ENCODE measurements at regions not wholly inside any gene's neighbourhood (a gene's known extent, or its start where the extent isn't known, plus 50 kb on each side); places are given as distances from the start of the nearest gene placed in this dataset.
"Not testable (repeated sequence)": the region's sequence is repeated elsewhere in the genome, so short reads cannot be mapped to it uniquely, and the experiment has no call there.

DNA sequence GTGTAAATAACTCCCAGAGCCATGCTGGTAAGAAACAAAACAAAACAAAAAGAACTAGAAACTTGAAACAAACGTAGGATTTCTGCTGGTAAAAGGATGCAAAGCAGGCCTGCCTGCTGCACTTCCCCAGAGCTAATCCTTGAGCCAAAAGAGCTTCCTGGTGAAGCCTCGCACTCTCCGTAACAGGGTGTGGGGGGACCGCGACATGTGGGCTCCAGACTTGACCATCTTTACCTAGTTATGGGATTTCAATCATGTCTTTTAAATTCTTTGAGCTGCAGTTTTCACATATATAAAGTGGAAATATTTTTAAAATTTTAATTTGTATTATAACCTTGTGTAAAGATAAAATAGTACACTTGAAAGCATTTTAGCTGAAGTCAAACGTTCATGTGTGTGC is 92.5 kb downstream of the POTEG start:
- H3K27me3 ChIP-seq; in situ Hi-C loops (cut with MboI; ENCODE audit: low sequenced_read_pairs in 4 of 4); H3K36me3 ChIP-seq; DNase-seq; H3K9me3 ChIP-seq; intact Hi-C loops (cut with DNase I; ENCODE audit: low total_unique reads); H3K4me1 ChIP-seq; H3K4me3 ChIP-seq; ATAC-seq; H3K27ac ChIP-seq: not testable (repeated sequence)

DNA sequence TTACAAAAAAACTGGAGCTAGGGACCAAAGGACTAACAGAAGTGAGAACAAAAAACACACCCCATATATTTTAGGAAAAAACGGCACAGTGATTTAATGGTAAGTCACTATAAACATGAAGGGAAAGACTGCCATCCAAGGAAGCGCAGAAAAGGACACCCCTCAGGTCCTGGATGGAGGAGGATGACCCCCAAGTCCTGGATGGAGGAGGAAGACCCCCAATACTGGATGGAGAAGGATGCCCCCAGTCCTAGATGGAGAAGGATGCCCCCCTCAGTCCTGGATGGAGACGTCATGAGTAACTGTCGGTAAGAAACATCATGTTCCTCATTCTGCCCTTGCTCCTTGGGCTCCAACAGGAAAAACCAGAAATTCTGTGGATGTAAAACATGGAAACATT is 89.9 kb downstream of the POTEG start:
- H3K4me3 ChIP-seq; H3K27me3 ChIP-seq; in situ Hi-C loops (cut with MboI; ENCODE audit: low sequenced_read_pairs in 4 of 4); ATAC-seq; H3K27ac ChIP-seq; H3K4me1 ChIP-seq; DNase-seq; H3K36me3 ChIP-seq; H3K9me3 ChIP-seq; intact Hi-C loops (cut with DNase I; ENCODE audit: low total_unique reads): not testable (repeated sequence)

DNA sequence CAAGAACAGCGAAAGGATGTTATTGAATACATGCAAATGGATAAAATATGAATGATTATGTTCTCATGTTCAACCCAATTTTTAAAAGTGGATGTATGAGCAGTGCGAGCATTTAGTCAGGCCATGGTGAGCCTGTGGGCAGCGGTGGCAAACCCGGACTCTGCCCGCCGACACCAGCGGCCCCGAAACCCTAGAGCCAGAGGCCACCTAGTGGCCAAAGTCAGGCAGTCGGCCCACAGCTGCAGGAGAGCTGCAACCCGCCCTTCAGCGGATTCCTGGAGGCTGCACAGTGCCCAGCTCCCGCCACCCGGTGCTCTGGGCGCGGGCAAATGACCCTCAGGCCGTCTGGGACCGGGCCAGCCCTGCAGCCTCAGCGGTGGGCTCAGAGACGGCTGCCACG is 89.5 kb downstream of the POTEG start:
- ATAC-seq; H3K4me1 ChIP-seq; H3K9me3 ChIP-seq; H3K27me3 ChIP-seq; H3K36me3 ChIP-seq; DNase-seq; H3K27ac ChIP-seq; intact Hi-C loops (cut with DNase I; ENCODE audit: low total_unique reads); H3K4me3 ChIP-seq; in situ Hi-C loops (cut with MboI; ENCODE audit: low sequenced_read_pairs in 4 of 4): not testable (repeated sequence)

DNA sequence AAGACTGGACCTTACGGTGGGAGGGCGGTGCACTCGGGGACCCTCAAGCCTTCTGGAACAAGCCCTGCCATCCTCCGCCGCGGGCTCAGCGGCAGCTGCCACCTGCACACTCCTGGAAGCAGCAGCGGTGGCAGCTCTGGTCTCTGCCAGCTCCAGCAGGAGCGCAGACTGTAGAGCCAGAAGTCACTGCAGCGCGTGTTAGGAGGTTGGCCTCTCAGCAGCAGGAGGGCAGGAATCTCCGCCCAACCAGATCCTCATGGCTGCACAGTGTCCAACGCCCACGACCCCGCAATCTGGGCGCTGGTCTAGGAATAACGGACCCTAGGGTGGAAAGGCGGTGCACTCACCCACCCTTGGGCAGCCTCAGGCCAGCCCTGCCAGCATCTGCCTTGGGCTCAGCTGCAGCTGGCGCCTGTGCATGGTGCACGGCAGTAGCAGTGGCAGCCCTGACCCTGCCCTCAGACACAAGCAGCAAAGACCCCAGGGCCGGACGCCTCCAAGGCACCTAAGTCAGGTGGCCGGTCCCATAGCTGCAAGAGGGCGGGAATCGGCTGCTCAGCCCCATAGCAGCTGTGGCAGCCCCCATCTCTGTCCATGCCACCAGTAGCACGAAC is 88.7 kb downstream of the POTEG start:
- H3K9me3 ChIP-seq; intact Hi-C loops (cut with DNase I; ENCODE audit: low total_unique reads); in situ Hi-C loops (cut with MboI; ENCODE audit: low sequenced_read_pairs in 4 of 4): not testable (repeated sequence)

DNA sequence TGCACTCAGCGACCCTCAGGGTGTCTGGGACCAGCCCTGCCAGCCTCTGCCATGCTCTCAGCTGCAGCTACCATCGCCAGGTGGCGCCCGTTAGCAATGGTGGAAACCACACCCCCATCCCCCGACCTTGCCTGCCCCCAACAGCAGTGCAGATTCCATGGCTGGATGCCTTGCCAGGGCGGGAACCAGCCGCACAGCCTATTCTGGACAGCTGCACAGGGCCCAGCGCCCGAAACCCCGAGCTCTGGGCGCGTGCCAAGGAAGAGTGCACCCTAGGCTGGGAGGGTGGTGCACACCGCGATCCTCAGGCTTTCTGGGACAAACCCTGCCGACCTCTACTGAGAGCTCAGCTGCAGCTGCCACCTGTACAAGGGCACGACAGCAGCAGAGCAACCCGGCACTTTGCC is 88.1 kb downstream of the POTEG start:
- ATAC-seq; H3K36me3 ChIP-seq; intact Hi-C loops (cut with DNase I; ENCODE audit: low total_unique reads); H3K4me3 ChIP-seq; H3K9me3 ChIP-seq; H3K27ac ChIP-seq; H3K27me3 ChIP-seq; in situ Hi-C loops (cut with MboI; ENCODE audit: low sequenced_read_pairs in 4 of 4); H3K4me1 ChIP-seq; DNase-seq: not testable (repeated sequence)

More for the DNA sequence above, 88.7 kb downstream of the POTEG start:
- not testable (repeated sequence) for H3K4me3 ChIP-seq, H3K36me3 ChIP-seq, H3K27me3 ChIP-seq, DNase-seq, H3K27ac ChIP-seq, H3K4me1 ChIP-seq, ATAC-seq

DNA sequence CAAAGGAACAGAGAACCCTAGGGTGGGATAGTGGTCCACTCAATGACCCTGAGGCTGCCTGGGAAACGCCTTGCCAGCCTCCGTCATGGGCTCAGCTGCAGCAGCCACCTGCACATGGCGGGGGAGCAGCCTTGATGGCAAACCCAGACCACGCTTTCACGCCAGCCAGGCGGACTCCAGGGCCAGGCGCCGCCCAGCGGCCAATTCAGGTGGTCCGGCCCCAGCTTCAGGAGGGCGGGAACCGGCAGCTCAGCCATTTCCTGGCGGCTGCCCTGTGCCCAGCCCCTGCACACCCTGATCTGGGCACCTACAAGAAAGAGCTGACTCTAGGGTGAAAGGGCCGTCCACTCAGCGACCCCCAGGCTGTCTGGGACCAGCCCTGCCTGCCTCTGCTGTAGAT is 87.5 kb downstream of the POTEG start:
- H3K9me3 ChIP-seq; DNase-seq; H3K27ac ChIP-seq; H3K36me3 ChIP-seq; intact Hi-C loops (cut with DNase I; ENCODE audit: low total_unique reads); in situ Hi-C loops (cut with MboI; ENCODE audit: low sequenced_read_pairs in 4 of 4); H3K27me3 ChIP-seq; H3K4me3 ChIP-seq; H3K4me1 ChIP-seq; ATAC-seq: not testable (repeated sequence)

DNA sequence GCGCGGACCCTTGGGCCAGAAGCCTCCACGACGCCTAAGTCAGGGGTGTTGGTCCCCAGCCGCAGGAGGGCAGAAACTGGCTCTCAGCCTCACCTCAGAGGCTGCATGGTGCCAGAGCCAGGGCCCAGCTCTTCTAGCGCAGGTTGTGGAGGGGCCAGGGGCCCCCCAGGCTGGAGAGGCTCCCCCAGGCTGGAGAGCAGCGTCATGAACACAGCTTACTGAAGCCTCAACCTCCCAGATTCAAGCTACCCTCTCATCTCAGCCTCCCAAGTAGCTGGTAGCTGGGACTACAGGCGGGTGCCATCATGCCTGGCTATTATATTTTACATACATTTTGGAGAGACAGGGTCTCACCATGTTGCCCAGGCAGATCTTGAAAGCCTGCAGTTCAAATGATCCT is 87.0 kb downstream of the POTEG start:
- H3K27me3 ChIP-seq; H3K36me3 ChIP-seq; intact Hi-C loops (cut with DNase I; ENCODE audit: low total_unique reads); DNase-seq; H3K4me1 ChIP-seq; H3K9me3 ChIP-seq; ATAC-seq; H3K4me3 ChIP-seq; in situ Hi-C loops (cut with MboI; ENCODE audit: low sequenced_read_pairs in 4 of 4); H3K27ac ChIP-seq: not testable (repeated sequence)

Measured in gastrocnemius medialis (tissue), 4 donors.